ENCODE measurements at regions not wholly inside any gene's neighbourhood (a gene's known extent, or its start where the extent isn't known, plus 50 kb on each side); places are given as distances from the start of the nearest gene placed in this dataset.
"Not testable (repeated sequence)": the region's sequence is repeated elsewhere in the genome, so short reads cannot be mapped to it uniquely, and the experiment has no call there.

- no peak for DNase-seq
Measured at GRCh38 chr4:92234393-92235176, 69.2 kb upstream of the GRID2 start.

DNA sequence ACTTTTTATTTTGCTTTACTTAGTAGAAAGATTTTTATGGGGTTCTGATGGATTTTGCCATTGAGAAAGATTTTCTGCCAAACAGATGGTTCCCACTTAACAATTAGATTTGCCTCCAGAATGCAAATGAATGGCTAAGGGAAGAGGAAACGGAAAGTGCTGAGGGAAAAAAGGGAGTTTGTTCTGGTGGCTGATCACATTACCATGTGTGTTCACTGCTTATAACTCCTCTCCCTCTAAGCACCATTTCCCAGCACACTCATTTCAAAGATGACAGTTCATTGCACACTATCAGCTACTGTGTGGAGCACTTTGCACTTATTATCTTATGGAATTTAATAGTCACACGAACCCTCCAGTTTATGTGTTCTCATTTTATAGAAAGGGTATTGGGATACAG, 68.0 kb upstream of the GRID2 start:
- DNase-seq, result no peak

DNA sequence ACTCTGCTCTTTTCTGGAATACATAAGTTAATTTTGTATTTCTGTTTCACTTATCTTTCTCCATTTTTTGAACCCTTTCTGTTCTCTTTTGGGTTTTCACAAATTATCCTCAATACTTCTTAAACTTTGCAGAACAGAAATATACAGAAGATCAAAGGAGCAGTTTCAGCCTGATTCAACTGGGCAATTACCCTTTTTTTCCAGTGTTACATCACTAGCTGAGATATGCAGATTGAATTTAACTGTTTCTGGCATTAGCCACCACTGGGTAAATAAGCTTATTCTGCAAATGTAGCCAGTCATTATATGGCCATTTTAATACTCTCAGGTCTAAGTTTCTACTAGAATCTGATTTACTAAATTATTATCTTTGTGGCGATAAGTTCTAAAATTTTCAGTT, 66.9 kb upstream of the GRID2 start:
- no peak for DNase-seq

DNA sequence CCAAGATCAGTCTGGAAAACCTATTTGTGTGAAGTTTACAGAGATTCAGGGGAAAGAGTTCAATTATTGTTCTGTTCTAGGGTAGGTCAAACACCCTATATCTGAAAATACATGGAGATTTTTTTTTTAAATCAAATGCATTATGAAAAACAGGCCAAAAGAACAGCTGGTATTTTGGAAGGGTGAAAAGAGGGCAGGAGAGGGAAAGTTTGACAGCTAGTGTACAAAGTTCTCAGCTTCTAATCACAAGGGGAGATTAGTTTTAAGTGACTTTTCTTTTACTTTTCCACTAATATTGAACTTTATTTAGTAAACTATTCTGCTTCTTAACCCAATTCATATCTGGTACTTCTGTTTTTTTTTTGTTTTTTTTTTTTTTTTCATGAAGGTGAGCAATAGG, 66.2 kb upstream of the GRID2 start:
- no peak for DNase-seq

DNA sequence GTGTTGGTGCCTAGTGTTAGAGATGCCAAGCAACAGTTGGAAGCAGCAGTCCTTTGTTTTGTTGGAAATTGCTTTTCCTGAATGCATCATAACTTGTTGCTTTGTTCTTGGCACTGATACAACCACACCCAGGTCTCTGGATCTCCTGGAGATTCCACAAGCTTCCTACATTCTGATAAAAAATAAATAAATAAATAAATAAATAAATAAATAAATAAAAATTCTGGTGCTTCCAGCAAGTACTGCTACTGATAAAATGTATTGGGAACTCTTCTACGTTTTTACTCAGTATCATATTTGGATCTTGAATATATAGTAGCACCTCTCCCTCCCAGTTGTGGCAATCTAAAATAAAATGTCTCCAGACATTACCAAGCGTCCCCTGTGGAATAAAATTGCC, 62.7 kb upstream of the GRID2 start:
- no peak for DNase-seq

DNA sequence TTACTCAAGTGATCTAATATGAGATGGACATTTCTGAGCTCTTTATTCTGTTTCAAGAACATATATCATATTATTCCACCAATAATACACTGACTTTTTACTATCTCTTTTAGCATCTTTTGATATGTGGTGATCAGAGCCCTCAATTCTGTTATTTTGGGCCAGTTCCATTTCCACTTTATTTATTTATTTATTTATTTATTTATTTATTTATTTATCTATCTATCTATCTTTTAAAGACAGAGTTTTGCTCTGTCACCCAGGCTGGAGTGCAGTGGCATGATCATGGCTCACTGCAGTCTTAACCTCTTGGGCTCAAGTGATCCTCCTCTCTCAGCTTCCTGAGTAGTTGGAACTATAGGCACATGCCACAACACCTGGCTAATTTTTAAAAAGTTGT, 57.4 kb upstream of the GRID2 start:
- no peak for DNase-seq

DNA sequence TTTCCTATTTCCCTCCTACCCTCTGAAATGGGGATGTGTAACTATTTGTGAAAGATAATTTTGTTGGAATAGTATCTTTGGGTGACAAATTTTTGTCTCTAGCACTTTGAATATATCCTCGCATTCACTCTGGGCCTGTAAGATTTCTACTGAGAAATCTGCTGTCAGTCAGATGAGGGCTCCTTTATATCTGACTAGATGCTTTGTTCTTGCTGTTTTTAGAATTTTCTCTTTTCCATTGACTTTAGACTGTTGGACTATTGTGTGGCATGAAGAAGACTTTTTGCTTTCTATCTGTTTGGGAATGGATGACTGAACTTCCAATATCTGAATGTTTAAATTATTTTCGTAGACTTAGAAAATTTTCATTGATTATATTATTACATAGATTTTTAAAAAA, 54.2 kb upstream of the GRID2 start:
- DNase-seq, result no peak

DNA sequence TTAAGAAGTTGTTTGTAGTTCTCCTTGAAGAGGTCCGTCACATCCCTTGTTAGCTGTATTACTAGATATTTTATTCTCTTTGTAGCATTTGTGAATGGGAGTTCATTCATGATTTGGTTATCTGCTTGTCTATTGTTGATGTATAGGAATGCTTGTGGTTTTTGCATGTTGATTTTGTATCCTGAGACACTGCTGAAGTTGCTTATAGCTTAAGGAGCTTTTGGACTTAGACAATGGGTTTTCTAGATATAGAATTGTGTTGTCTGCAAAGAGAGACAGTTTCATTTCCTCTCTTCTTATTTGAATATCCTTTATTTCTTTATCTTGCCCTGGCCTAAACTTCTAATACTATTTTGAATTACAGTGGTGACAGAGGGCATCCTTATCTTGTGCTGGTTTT, 52.1 kb upstream of the GRID2 start:
- no peak for DNase-seq

- DNase-seq, result not testable (repeated sequence)
Measured at GRCh38 chr4:92252358-92252757, 51.4 kb upstream of the GRID2 start.

DNA sequence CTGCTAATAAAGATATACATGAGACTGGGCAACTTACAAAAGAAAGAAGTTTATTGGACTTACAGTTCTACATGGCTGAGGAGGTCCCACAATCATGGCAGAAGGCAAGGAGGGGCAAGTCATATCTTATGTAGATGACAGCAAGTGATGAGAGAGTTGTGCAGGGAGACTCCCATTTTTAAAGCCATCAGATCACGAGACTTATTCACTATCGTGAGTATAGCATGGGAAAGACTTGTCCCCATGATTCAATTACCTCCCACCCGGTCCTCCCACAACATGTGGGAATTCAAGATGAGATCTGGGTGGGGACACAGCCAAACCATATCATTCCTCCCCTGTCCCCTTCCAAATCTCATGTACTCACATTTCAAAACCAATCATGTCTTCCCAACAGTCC, 50.9 kb upstream of the GRID2 start:
- DNase-seq, result no peak

- no peak for DNase-seq
Measured at GRCh38 chr4:92253550-92253949, 50.2 kb upstream of the GRID2 start.
